ENCODE measurements at regions not wholly inside any gene's neighbourhood (a gene's known extent, or its start where the extent isn't known, plus 50 kb on each side); places are given as distances from the start of the nearest gene placed in this dataset.

- no peak for TF ChIP-seq CTCF (IDR thresholded peaks at IDR 0.05; ENCODE audit: poor library complexity, severe bottlenecking)
Observed at GRCh38 chr7:54179321-54180029, 362.7 kb upstream of the VSTM2A start.

GRCh38 chr7:54180796-54181195 is 361.4 kb upstream of the VSTM2A start:
- ATAC-seq (ENCODE audit: low read depth) (peak; percentile 91), DNase-seq (ENCODE audit: low spot score) (no peak)
- Histone ChIP-seq H3K4me3 (ENCODE audit: severe bottlenecking) (no peak overlapping the region), H3K27me3 (ENCODE audit: insufficient read depth, poor library complexity, severe bottlenecking) (no peaks in the 10 kb centered on the region), H3K36me3 (ENCODE audit: low read depth) (no peaks in the 10 kb centered on the region), H3K9me3 (ENCODE audit: severe bottlenecking) (no peaks in the 10 kb centered on the region), H3K27ac (ENCODE audit: poor library complexity, severe bottlenecking) (peak overlapping the region; percentile 87), H3K4me1 (ENCODE audit: insufficient read depth, poor library complexity, severe bottlenecking) (peaks cover 26% of the 10 kb centered on the region)
- TF ChIP-seq CTCF (IDR thresholded peaks at IDR 0.05; ENCODE audit: poor library complexity, severe bottlenecking) = no peak

More at GRCh38 chr7:54179321-54180029, 362.7 kb upstream of the VSTM2A start:
- no peak overlapping the region for H3K4me3 ChIP-seq (ENCODE audit: severe bottlenecking)
- ATAC-seq (ENCODE audit: low read depth) = peak; percentile 69
- peak overlapping the region; percentile 87 for H3K27ac ChIP-seq (ENCODE audit: poor library complexity, severe bottlenecking)
- DNase-seq (ENCODE audit: low spot score) = no peak
- peaks cover 26% of the 10 kb centered on the region for H3K4me1 ChIP-seq (ENCODE audit: insufficient read depth, poor library complexity, severe bottlenecking)
- no peaks in the 10 kb centered on the region for H3K27me3 ChIP-seq (ENCODE audit: insufficient read depth, poor library complexity, severe bottlenecking)
- H3K36me3 ChIP-seq (ENCODE audit: low read depth) = no peaks in the 10 kb centered on the region
- no peaks in the 10 kb centered on the region for H3K9me3 ChIP-seq (ENCODE audit: severe bottlenecking)

GRCh38 chr7:54183055-54183454 is 359.1 kb upstream of the VSTM2A start:
- Histone ChIP-seq H3K27me3 (ENCODE audit: insufficient read depth, poor library complexity, severe bottlenecking) (no peaks in the 10 kb centered on the region), H3K4me3 (ENCODE audit: severe bottlenecking) (no peak overlapping the region), H3K9me3 (ENCODE audit: severe bottlenecking) (no peaks in the 10 kb centered on the region), H3K36me3 (ENCODE audit: low read depth) (no peaks in the 10 kb centered on the region), H3K4me1 (ENCODE audit: insufficient read depth, poor library complexity, severe bottlenecking) (peaks cover 26% of the 10 kb centered on the region), H3K27ac (ENCODE audit: poor library complexity, severe bottlenecking) (no peak overlapping the region)
- TF ChIP-seq CTCF (IDR thresholded peaks at IDR 0.05; ENCODE audit: poor library complexity, severe bottlenecking) = no peak
- DNase-seq (ENCODE audit: low spot score) (no peak), ATAC-seq (ENCODE audit: low read depth) (no peak)

- H3K27me3 ChIP-seq (ENCODE audit: insufficient read depth, poor library complexity, severe bottlenecking) = no peaks in the 10 kb centered on the region
- no peak for DNase-seq (ENCODE audit: low spot score)
- no peaks in the 10 kb centered on the region for H3K4me1 ChIP-seq (ENCODE audit: insufficient read depth, poor library complexity, severe bottlenecking)
- H3K36me3 ChIP-seq (ENCODE audit: low read depth) = no peaks in the 10 kb centered on the region
- H3K27ac ChIP-seq (ENCODE audit: poor library complexity, severe bottlenecking) = no peak overlapping the region
- TF ChIP-seq CTCF (IDR thresholded peaks at IDR 0.05; ENCODE audit: poor library complexity, severe bottlenecking) = no peak
- H3K4me3 ChIP-seq (ENCODE audit: severe bottlenecking) = no peak overlapping the region
- H3K9me3 ChIP-seq (ENCODE audit: severe bottlenecking) = no peaks in the 10 kb centered on the region
- ATAC-seq (ENCODE audit: low read depth) = no peak
Observed at GRCh38 chr7:54186336-54186735, 355.8 kb upstream of the VSTM2A start.
